Lower leg skin (tissue), 3 donors: ENCODE measurements at regions not wholly inside any gene's neighbourhood (a gene's known extent, or its start where the extent isn't known, plus 50 kb on each side); places are given as distances from the start of the nearest gene placed in this dataset.

Experiments used
- CTCF ChIP-seq, 3 donors: fragments of 450-650 bp; IDR thresholded peaks; one replicate each; pipeline ENCODE4 v1.5.1; 2016; ENCODE audit warnings: antibody characterized with exemption in 3 of 3, mild to moderate bottlenecking in 3 of 3, moderate library complexity in 2 of 3
- POLR2A ChIP-seq, 2 donors: fragments of 450-650 bp; IDR thresholded peaks; one replicate each; pipeline ENCODE4 v1.6.1; 2016 to 2017; ENCODE audit warnings: antibody characterized with exemption in 2 of 2, mild to moderate bottlenecking in 1 of 2, moderate library complexity in 1 of 2

DNA sequence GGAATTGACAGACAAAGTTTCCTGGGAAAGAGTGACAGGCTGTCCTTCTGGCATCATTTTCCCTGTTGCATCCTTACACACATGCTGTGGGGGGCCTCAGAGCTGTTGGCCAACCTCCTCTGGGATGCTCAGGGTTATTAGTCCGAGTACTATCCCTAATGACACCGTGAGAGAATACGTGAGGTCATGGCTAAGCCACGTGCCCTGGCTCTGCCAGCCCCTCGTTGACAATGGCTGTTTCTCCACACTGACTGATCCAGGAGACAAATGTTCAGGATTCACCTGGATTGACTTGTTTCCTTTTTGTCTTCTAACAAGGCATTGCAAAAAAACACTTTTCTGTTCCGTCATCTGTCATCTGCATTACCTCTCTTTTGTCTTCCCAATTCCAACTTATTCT, 604.6 kb downstream of the TFAP2A start:
- TF ChIP-seq POLR2A (IDR thresholded peaks at IDR 0.05) (no peak), CTCF (IDR thresholded peaks at IDR 0.05) (no peak)
